ENCODE measurements at regions not wholly inside any gene's neighbourhood (a gene's known extent, or its start where the extent isn't known, plus 50 kb on each side); places are given as distances from the start of the nearest gene placed in this dataset.

GRCh38 chr1:177858332-177858821, 111.5 kb downstream of the SEC16B start:
- TF ChIP-seq CTCF (conservative IDR thresholded peaks at IDR 0.05) (no peak), EZH2 (IDR thresholded peaks at IDR 0.05; ENCODE audit: low read depth) (no peak)

Data from PC-9 (cell line).